ENCODE measurements at regions not wholly inside any gene's neighbourhood (a gene's known extent, or its start where the extent isn't known, plus 50 kb on each side); places are given as distances from the start of the nearest gene placed in this dataset.

GRCh38 chr14:104405360-104406226 lies 174.0 kb upstream of the C14orf180 start (continued):
- TF ChIP-seq ATF2 (CRISPR knock-in tag; IDR thresholded peaks at IDR 0.05; ENCODE audit: borderline replicate concordance, low read depth), result no peak
- TF ChIP-seq CBFB (CRISPR knock-in tag; IDR thresholded peaks at IDR 0.05; ENCODE audit: low read depth), result no peak
- TF ChIP-seq FOXP1 (CRISPR knock-in tag; IDR thresholded peaks at IDR 0.05; ENCODE audit: borderline replicate concordance), result no peak
- no peak for TF ChIP-seq ZNF425 (CRISPR knock-in tag; conservative IDR thresholded peaks at IDR 0.05)
- TF ChIP-seq ATF1 (CRISPR knock-in tag; IDR thresholded peaks at IDR 0.05), result no peak
- TF ChIP-seq IRF2 (CRISPR knock-in tag; IDR thresholded peaks at IDR 0.05; ENCODE audit: borderline replicate concordance, low read depth), result no peak
- TF ChIP-seq TCF7 (CRISPR knock-in tag; IDR thresholded peaks at IDR 0.05; ENCODE audit: low read depth), result no peak
- TF ChIP-seq E2F1 (CRISPR knock-in tag; IDR thresholded peaks at IDR 0.05), result no peak
- TF ChIP-seq NFATC4 (CRISPR knock-in tag; IDR thresholded peaks at IDR 0.05), result no peak

- ATAC-seq (no peak), DNase-seq (ENCODE audit: low spot score) (no peak)
- POLR2A ChIA-PET, result no interaction called here
- Mint-ChIP-seq H3K27me3 (ENCODE audit: low read depth) (no peaks in the 10 kb centered on the region; the same call in 1 of the 2 replicates), H3K9me3 (peaks cover 16% of the 10 kb centered on the region), H3K36me3 (peaks cover 13% of the 10 kb centered on the region), H3K4me1 (peaks cover 24% of the 10 kb centered on the region), H3K27ac (no peak overlapping the region), H3K4me3 (no peak overlapping the region)
- CTCF ChIA-PET, result no interaction called here
- no peak for TF ChIP-seq KAT7 (CRISPR knock-in tag; IDR thresholded peaks at IDR 0.05; ENCODE audit: borderline replicate concordance)
- no peak for TF ChIP-seq NR2C2 (CRISPR knock-in tag; IDR thresholded peaks at IDR 0.05)
- TF ChIP-seq ZNF423 (CRISPR knock-in tag; IDR thresholded peaks at IDR 0.05), result no peak
- TF ChIP-seq MAX (CRISPR knock-in tag; IDR thresholded peaks at IDR 0.05), result no peak
- TF ChIP-seq USF1 (CRISPR knock-in tag; IDR thresholded peaks at IDR 0.05), result no peak
- TF ChIP-seq JAZF1 (CRISPR knock-in tag; IDR thresholded peaks at IDR 0.05), result no peak
These were observed 172.7 kb upstream of the C14orf180 start for GRCh38 chr14:104406831-104407230.

- H3K4me3 Mint-ChIP-seq, result no peak overlapping the region
- DNase-seq (ENCODE audit: low spot score), result no peak
- ATAC-seq, result no peak
- H3K27me3 Mint-ChIP-seq (ENCODE audit: low read depth), result peaks cover 8% of the 10 kb centered on the region; the same call in 1 of the 2 replicates
- H3K4me1 Mint-ChIP-seq, result peaks cover 9% of the 10 kb centered on the region
- H3K36me3 Mint-ChIP-seq, result no peaks in the 10 kb centered on the region
- ChIA-PET CTCF (interaction anchor here (0.7 kb wide), 1 partner anchor 440 kb away, joined by 3 read pairs; no protein-coding TSS in a partner anchor), POLR2A (no interaction called here)
- 0 out of 2 replicates have a peak, but pooled peaks cover 3% of the 10 kb centered on the region for H3K9me3 Mint-ChIP-seq
- no peak overlapping the region for H3K27ac Mint-ChIP-seq
- TF ChIP-seq CTCF (IDR thresholded peaks at IDR 0.05) (no peak), AR (CRISPR knock-in tag; IDR thresholded peaks at IDR 0.05) (no peak), ATF6 (CRISPR knock-in tag; IDR thresholded peaks at IDR 0.05) (no peak), CBFB (CRISPR knock-in tag; IDR thresholded peaks at IDR 0.05; ENCODE audit: low read depth) (no peak)
These were observed 163.2 kb upstream of the C14orf180 start for GRCh38 chr14:104416383-104416782.

Measured in WTC11 (cell line).